Peyer's patch (tissue), 4 donors: ENCODE measurements at regions not wholly inside any gene's neighbourhood (a gene's known extent, or its start where the extent isn't known, plus 50 kb on each side); places are given as distances from the start of the nearest gene placed in this dataset.
"Not testable (repeated sequence)": the region's sequence is repeated elsewhere in the genome, so short reads cannot be mapped to it uniquely, and the experiment has no call there.

Experiments
- DNase-seq, 3 donors: peaks; one replicate each; pipeline ENCODE4 v3.0.0-alpha.2; 2017 to 2019
- H3K27ac ChIP-seq, 4 donors: fragments of 200-600 bp; sonication (generic); one replicate each; pipeline ENCODE4 v1.5.1; 2016 to 2019
- H3K27me3 ChIP-seq, 2 donors: fragments of 200-600 bp; sonication (generic); one replicate each; pipeline ENCODE4 v1.5.1; 2019
- H3K36me3 ChIP-seq, 3 donors: fragments of 200-600 bp; sonication (generic); one replicate each; pipeline ENCODE4 v1.5.1; 2016 to 2019
- H3K4me1 ChIP-seq, 4 donors: fragments of 200-600 bp; sonication (generic); one replicate each; pipeline ENCODE4 v1.5.1; 2016 to 2019
- H3K4me3 ChIP-seq, 4 donors: fragments of 200-600 bp; sonication (generic); 1 replicate in 3 of 4; 2 replicates in 1 of 4; pipeline ENCODE4 v1.5.1; 2016 to 2019; ENCODE audit warnings: mild to moderate bottlenecking in 1 of 4
- H3K9me3 ChIP-seq, 4 donors: fragments of 200-600 bp; sonication (generic); one replicate each; pipeline ENCODE4 v1.5.1; 2016 to 2019; ENCODE audit warnings: mild to moderate bottlenecking in 1 of 4
- POLR2A ChIP-seq, 2 donors: fragments of 450-650 bp; IDR thresholded peaks; one replicate each; pipeline ENCODE4 v1.5.1; 2017; ENCODE audit warnings: antibody characterized with exemption in 2 of 2, mild to moderate bottlenecking in 2 of 2, moderate library complexity in 2 of 2
- TF ChIP-seq, protein P1 (sequence below), 6 experiments: fragments of 450-650 bp in 4 of 6; fragments of 200-600 bp in 2 of 6; sonication (generic) in 1 of 6; IDR thresholded peaks; one replicate each; pipeline ENCODE4 v1.5.1; 2017 to 2019; ENCODE audit warnings: antibody characterized with exemption in 6 of 6, mild to moderate bottlenecking in 3 of 6, moderate library complexity in 1 of 6

DNA sequence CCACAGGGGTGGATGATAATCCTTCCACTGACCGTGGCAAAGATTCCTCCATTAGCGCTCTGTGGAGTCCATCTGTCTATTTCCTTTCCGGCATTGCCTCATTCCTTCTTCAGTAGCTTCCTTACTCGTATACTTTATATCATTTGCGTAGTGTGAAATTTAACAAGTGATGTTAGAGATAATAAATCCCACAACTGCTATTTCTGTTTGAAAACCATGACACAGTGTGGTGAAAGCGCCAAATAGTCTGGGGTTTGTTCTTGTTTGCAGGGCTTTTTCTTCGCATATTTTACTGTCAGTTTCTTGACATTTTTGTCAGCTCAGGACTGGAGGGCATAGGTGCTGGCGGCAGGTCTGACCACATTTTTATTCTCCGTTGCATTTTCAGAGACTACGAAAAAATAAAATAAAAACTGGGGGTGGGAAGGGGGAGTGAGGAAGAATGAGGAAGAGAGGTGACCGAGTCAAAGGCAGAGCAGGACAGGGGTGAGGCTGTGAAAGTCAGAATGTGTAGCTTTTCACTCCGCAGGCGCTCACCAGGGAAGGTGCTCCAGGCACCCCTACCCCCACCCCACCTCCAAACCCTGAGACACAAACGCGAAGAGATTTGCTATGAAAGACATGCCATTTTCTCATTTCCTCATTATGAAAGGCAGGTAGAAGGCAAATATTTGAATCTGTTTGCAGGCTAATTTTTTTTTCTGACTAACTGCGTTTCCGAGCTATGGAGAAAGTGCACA, 965.0 kb downstream of the MCTP2 start:
- no peak for TF ChIP-seq POLR2A (IDR thresholded peaks at IDR 0.05)
- TF ChIP-seq, protein P1, sequence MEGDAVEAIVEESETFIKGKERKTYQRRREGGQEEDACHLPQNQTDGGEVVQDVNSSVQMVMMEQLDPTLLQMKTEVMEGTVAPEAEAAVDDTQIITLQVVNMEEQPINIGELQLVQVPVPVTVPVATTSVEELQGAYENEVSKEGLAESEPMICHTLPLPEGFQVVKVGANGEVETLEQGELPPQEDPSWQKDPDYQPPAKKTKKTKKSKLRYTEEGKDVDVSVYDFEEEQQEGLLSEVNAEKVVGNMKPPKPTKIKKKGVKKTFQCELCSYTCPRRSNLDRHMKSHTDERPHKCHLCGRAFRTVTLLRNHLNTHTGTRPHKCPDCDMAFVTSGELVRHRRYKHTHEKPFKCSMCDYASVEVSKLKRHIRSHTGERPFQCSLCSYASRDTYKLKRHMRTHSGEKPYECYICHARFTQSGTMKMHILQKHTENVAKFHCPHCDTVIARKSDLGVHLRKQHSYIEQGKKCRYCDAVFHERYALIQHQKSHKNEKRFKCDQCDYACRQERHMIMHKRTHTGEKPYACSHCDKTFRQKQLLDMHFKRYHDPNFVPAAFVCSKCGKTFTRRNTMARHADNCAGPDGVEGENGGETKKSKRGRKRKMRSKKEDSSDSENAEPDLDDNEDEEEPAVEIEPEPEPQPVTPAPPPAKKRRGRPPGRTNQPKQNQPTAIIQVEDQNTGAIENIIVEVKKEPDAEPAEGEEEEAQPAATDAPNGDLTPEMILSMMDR (IDR thresholded peaks at IDR 0.05): no peak
- Histone ChIP-seq H3K27me3 (no peaks in the 10 kb centered on the region), H3K4me1 (no peaks in the 10 kb centered on the region), H3K36me3 (no peaks in the 10 kb centered on the region), H3K4me3 (no peak overlapping the region), H3K27ac (no peak overlapping the region), H3K9me3 (no peaks in the 10 kb centered on the region)
- DNase-seq: no peak

DNA sequence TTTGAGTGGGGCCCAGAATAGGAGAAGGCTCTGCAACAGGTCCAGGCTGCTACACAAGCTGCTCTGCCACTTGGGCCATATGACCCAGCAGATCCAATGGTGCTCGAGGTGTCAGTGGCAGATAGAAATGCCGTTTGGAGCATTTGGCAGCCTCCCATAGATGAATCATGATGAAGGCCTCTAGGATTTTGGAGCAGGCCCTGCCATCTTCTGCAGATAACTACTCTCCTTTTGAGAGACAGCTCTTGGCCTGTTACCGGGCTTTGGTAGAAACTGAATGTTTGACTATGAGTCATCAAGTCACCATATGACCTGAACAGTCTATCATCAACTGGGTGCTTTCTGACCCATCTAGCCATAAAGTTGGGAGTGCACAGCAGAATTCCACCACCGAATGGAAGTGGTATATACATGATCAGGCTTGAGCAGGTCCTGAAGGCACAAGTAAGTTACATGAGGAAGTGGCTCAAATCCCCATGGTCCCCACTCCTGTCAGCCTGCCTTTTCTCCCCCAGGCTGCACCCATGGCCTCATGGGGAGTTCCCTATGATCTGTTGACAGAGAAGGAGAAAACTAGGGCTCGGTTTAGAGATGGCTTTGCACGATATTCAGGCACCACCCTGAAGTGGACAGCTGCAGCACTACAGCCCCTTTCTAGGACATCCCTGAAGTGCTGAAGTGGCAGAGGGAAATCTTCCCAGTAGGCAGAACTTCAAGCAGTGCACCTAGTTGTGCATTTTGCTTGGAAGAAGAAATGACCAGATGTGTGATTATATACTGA, 971.4 kb downstream of the MCTP2 start:
- TF ChIP-seq, protein P1 (IDR thresholded peaks at IDR 0.05): no peak
- no peak for TF ChIP-seq POLR2A (IDR thresholded peaks at IDR 0.05)
- Histone ChIP-seq H3K36me3 (no peaks in the 10 kb centered on the region), H3K9me3 (no peaks in the 10 kb centered on the region), H3K27ac (no peak overlapping the region), H3K27me3 (no peaks in the 10 kb centered on the region), H3K4me1 (no peaks in the 10 kb centered on the region), H3K4me3 (no peak overlapping the region)
- no peak for DNase-seq

DNA sequence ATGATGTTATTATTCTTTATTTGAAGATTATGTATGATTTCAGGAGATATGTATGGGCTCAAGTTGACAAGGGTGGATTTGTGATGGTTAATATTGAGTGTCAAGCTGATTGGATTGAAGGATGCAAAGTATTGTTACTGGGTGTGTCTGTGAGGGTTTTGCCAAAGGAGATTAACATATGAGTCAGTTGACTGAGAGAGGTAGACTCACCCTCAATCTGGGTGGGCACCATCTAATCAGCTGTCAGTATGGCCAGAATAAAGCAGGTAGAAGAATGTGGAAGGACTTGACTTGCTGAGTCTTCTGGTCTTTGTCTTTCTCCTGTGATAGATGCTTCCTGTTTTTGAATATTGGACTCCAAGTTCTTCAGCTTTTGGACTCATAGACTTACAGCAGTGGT, 973.7 kb downstream of the MCTP2 start:
- DNase-seq: no peak
- no peak for TF ChIP-seq POLR2A (IDR thresholded peaks at IDR 0.05)
- TF ChIP-seq, protein P1 (IDR thresholded peaks at IDR 0.05): no peak
- H3K9me3 ChIP-seq: no peaks in the 10 kb centered on the region
- no peaks in the 10 kb centered on the region for H3K4me1 ChIP-seq
- H3K4me3 ChIP-seq: no peak overlapping the region
- H3K27me3 ChIP-seq: no peaks in the 10 kb centered on the region
- H3K27ac ChIP-seq: no peak overlapping the region
- H3K36me3 ChIP-seq: no peaks in the 10 kb centered on the region

DNA sequence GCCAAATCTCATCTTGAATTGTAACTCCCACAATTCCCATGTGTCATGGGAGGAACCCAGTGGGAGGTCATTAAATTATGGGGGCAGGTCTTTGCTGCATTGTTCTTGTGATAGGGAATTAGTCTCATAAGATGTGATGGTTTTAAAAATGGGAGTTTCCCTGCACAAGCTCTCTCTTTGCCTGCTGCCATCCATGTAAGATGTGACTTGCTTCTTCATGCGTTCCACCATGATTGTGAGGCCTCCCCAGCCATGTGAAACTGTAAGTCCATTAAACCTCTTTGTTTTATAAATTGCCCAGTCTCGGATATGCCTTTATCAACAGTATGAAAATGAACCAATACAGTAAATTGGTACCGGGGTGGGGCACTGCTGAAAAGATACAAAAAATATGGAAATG, 974.5 kb downstream of the MCTP2 start:
- H3K4me1 ChIP-seq, DNase-seq, H3K36me3 ChIP-seq, H3K27me3 ChIP-seq, H3K27ac ChIP-seq, H3K4me3 ChIP-seq, H3K9me3 ChIP-seq: not testable (repeated sequence)

DNA sequence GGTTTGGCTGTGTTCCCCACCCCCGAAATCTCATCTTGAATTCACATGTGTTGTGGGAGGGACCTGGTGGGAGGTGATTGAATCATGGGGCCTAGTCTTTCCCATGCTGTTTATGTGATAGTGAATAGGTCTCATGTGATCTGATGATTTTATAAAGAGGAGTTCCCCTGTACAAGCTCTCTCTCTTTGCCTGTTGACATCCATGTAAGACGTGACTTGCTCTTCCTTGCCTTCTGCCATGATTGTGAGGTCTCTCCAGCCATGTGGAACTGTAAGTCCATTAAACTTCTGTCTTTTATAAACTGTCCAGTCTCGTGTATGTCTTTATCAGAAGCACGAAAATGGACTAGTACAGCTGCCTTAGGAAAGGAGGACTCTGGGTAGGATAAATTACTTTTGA, 976.7 kb downstream of the MCTP2 start:
- Histone ChIP-seq H3K4me3 (no peak overlapping the region), H3K36me3 (no peaks in the 10 kb centered on the region), H3K27ac (no peak overlapping the region), H3K9me3 (no peaks in the 10 kb centered on the region), H3K27me3 (no peaks in the 10 kb centered on the region), H3K4me1 (no peaks in the 10 kb centered on the region)
- no peak for DNase-seq
- TF ChIP-seq, protein P1 (IDR thresholded peaks at IDR 0.05): no peak

DNA sequence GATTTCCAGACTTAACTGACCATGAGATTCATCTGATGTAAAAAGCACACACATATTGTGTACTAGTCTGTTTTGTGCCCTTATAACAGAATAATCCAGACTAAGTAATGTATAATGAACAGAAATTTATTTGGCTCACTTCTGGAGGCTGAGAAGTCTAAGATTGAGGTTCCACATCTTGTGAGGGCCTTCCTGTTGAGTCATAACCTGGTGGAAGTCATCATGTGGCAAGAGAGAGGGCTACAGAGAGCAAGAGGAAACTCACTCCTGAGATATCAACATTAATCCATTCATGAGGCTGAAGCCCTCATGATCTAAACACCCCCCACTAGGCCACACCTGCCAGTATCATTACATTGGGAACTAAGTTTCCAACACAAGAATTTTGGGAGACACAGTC, 977.6 kb downstream of the MCTP2 start:
- H3K27me3 ChIP-seq: no peaks in the 10 kb centered on the region
- TF ChIP-seq, protein P1 (IDR thresholded peaks at IDR 0.05): no peak
- no peak for TF ChIP-seq POLR2A (IDR thresholded peaks at IDR 0.05)
- no peak overlapping the region for H3K4me3 ChIP-seq
- no peaks in the 10 kb centered on the region for H3K4me1 ChIP-seq
- H3K36me3 ChIP-seq: no peaks in the 10 kb centered on the region
- no peak for DNase-seq
- no peak overlapping the region for H3K27ac ChIP-seq
- no peaks in the 10 kb centered on the region for H3K9me3 ChIP-seq
